Lower lobe of right lung (tissue), 2 donors: ENCODE measurements at regions not wholly inside any gene's neighbourhood (a gene's known extent, or its start where the extent isn't known, plus 50 kb on each side); places are given as distances from the start of the nearest gene placed in this dataset.
"Not testable (repeated sequence)": the region's sequence is repeated elsewhere in the genome, so short reads cannot be mapped to it uniquely, and the experiment has no call there.

Experiments used
- ATAC-seq, 2 donors: fragments of 200-7000 bp; cut with Tn5 transposase; one replicate each; pipeline ENCODE4 v1.9.1; 2020 to 2022; ENCODE audit warnings: mild to moderate bottlenecking in 2 of 2, moderate library complexity in 2 of 2
- DNase-seq: peaks from one replicate; pipeline ENCODE4 v3.0.0-alpha.2; 2020
- H3K27ac ChIP-seq: fragments of 200-600 bp; one replicate; pipeline ENCODE4 v1.8.0; 2022
- H3K27me3 ChIP-seq: fragments of 200-600 bp; one replicate; pipeline ENCODE4 v1.8.0; 2022; ENCODE audit warnings: low read depth
- H3K36me3 ChIP-seq: fragments of 200-600 bp; one replicate; pipeline ENCODE4 v1.8.0; 2022; ENCODE audit warnings: mild to moderate bottlenecking
- H3K4me1 ChIP-seq: fragments of 200-600 bp; one replicate; pipeline ENCODE4 v1.8.0; 2022
- H3K4me3 ChIP-seq: fragments of 200-600 bp; one replicate; pipeline ENCODE4 v1.8.0; 2022; ENCODE audit warnings: mild to moderate bottlenecking
- H3K9me3 ChIP-seq: fragments of 200-600 bp; one replicate; pipeline ENCODE4 v1.8.0; 2022
- CTCF ChIP-seq: fragments of 200-600 bp; IDR thresholded peaks from one replicate; pipeline ENCODE4 v1.8.0; 2022; ENCODE audit warnings: antibody characterized with exemption, mild to moderate bottlenecking
- intact Hi-C: fragments of 100-400 bp; cut with DNase I; formaldehyde crosslinking; loops from one replicate; pipeline ENCODE4 v1.11.0; 2022
- donor health status: DM: no; HTN: yes; CAD: no; lungs with severe emphysema.

- Histone ChIP-seq H3K9me3 (no peaks in the 10 kb centered on the region), H3K4me1 (no peaks in the 10 kb centered on the region), H3K27me3 (no peaks in the 10 kb centered on the region), H3K27ac (no peak overlapping the region), H3K36me3 (no peaks in the 10 kb centered on the region), H3K4me3 (no peak overlapping the region)
- ATAC-seq (no peak), DNase-seq (no peak)
- no peak for TF ChIP-seq CTCF
- intact Hi-C loops: no loop called here
Observed at GRCh38 chr21:29431178-29431577, 132.5 kb downstream of the BACH1 start.

GRCh38 chr21:29431680-29432079, 133.0 kb downstream of the BACH1 start:
- no peak overlapping the region for H3K27ac ChIP-seq
- no peaks in the 10 kb centered on the region for H3K9me3 ChIP-seq
- TF ChIP-seq CTCF: no peak
- H3K27me3 ChIP-seq: no peaks in the 10 kb centered on the region
- DNase-seq (no peak), ATAC-seq (no peak)
- H3K4me3 ChIP-seq: no peak overlapping the region
- no peaks in the 10 kb centered on the region for H3K4me1 ChIP-seq
- H3K36me3 ChIP-seq: no peaks in the 10 kb centered on the region
- intact Hi-C loops: no loop called here

GRCh38 chr21:29433366-29434059, 134.8 kb downstream of the BACH1 start:
- Histone ChIP-seq H3K27ac (no peak overlapping the region), H3K36me3 (no peaks in the 10 kb centered on the region), H3K4me1 (no peaks in the 10 kb centered on the region), H3K4me3 (no peak overlapping the region), H3K27me3 (no peaks in the 10 kb centered on the region), H3K9me3 (no peaks in the 10 kb centered on the region)
- TF ChIP-seq CTCF: no peak
- DNase-seq (no peak), ATAC-seq (no peak)
- intact Hi-C loops: no loop called here

GRCh38 chr21:29434081-29434480, 135.4 kb downstream of the BACH1 start:
- H3K36me3 ChIP-seq: no peaks in the 10 kb centered on the region
- no peaks in the 10 kb centered on the region for H3K4me1 ChIP-seq
- DNase-seq (no peak), ATAC-seq (no peak)
- H3K27ac ChIP-seq: no peak overlapping the region
- TF ChIP-seq CTCF: no peak
- no peak overlapping the region for H3K4me3 ChIP-seq
- H3K9me3 ChIP-seq: no peaks in the 10 kb centered on the region
- intact Hi-C loops: no loop called here
- H3K27me3 ChIP-seq: no peaks in the 10 kb centered on the region

- intact Hi-C loops, H3K27ac ChIP-seq, H3K36me3 ChIP-seq, DNase-seq, H3K9me3 ChIP-seq, ATAC-seq, H3K4me3 ChIP-seq, H3K27me3 ChIP-seq, H3K4me1 ChIP-seq: not testable (repeated sequence)
Observed at GRCh38 chr21:29434982-29435381, 136.3 kb downstream of the BACH1 start.

GRCh38 chr21:29436143-29436542, 137.4 kb downstream of the BACH1 start:
- Histone ChIP-seq H3K9me3 (no peaks in the 10 kb centered on the region), H3K27ac (no peak overlapping the region), H3K4me1 (no peaks in the 10 kb centered on the region), H3K4me3 (no peak overlapping the region), H3K36me3 (no peaks in the 10 kb centered on the region), H3K27me3 (no peaks in the 10 kb centered on the region)
- no peak for TF ChIP-seq CTCF
- no peak for DNase-seq
- intact Hi-C loops: no loop called here
- ATAC-seq: no peak
